ENCODE measurements at regions not wholly inside any gene's neighbourhood (a gene's known extent, or its start where the extent isn't known, plus 50 kb on each side); places are given as distances from the start of the nearest gene placed in this dataset.

DNA sequence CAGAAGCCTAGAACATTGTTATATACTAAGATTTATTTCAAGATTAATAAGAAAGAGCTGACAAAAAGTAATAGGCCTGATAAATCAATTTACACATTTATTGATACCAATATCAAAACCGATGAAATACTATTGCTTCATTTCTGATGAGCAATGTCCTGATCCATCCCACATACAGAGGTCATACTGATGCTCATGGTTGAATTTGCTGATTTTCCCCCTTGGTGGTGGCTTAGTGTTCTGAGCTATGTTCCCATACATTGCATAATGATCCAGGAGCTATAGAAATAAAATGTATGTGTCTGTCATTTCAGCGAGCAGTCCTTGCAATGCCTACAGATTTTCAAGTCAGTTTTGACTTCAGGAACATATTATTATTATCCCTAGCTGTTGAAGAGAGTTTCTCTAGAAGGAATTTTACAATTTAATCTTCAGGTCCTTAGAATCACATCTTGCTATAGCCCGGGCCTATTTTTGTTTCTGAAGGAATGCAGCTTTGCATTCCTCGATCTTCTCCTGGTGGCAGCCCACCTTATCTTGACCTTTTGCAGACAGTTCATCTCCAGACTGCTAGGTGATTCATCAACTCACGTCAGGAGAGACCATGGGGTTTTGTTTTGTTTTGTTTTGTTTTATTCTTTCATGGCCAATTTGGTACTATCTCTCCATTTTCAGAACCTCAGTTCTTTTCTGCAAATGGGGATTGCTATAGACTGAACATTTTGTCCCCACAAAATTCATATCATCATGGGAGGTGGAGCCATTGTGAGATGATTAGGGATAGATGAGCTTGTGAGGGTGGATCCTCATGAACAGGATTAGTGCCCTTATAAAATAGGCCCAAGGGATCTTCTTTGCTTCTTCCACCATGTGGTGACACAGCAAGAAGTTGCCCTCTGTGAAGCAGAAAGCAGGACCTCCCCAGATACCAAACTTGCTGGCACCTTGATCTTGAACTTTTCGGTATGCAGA, 465.6 kb upstream of the IGFBP3 start:
- no peak overlapping the region for H3K4me3 ChIP-seq (ENCODE audit: low read depth, low read length)
- TF ChIP-seq, protein P1, sequence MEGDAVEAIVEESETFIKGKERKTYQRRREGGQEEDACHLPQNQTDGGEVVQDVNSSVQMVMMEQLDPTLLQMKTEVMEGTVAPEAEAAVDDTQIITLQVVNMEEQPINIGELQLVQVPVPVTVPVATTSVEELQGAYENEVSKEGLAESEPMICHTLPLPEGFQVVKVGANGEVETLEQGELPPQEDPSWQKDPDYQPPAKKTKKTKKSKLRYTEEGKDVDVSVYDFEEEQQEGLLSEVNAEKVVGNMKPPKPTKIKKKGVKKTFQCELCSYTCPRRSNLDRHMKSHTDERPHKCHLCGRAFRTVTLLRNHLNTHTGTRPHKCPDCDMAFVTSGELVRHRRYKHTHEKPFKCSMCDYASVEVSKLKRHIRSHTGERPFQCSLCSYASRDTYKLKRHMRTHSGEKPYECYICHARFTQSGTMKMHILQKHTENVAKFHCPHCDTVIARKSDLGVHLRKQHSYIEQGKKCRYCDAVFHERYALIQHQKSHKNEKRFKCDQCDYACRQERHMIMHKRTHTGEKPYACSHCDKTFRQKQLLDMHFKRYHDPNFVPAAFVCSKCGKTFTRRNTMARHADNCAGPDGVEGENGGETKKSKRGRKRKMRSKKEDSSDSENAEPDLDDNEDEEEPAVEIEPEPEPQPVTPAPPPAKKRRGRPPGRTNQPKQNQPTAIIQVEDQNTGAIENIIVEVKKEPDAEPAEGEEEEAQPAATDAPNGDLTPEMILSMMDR (IDR thresholded peaks at IDR 0.05; ENCODE audit: low read depth, low read length), result no peak
- no peaks in the 10 kb centered on the region for H3K4me1 ChIP-seq
- H3K9me3 ChIP-seq, result no peaks in the 10 kb centered on the region
- no peaks in the 10 kb centered on the region for H3K27me3 ChIP-seq
- no peaks in the 10 kb centered on the region for H3K36me3 ChIP-seq
- no peak for DNase-seq

DNA sequence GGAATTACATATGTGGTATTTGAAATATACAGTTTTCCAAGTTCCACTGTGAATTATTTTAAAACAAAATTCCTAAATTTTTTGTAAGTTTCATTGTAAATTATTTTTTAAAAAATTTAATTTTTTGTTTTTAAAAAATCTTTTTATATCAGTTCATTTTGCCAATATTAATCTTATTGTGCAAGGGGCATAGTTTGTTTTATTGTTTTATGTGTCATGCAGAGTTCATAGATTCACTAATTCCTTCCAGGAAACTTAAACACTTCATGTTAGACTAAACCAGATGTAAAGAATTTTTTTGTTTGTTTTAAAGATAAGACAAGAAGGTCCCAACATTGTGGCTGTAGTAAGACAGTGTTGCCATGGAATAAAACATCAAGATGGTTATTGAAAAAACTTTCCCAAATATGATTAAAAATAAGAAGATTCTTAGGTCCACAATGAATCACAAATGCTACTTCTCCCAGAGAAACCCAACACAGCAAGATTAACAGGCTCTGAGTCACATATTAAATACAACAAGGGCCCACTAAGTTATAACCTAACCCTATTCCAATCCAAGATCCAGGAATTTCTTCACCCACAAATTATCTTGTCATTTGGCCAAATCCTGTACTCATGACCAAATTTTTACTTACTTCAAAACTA, 464.7 kb upstream of the IGFBP3 start:
- Histone ChIP-seq H3K9me3 (no peaks in the 10 kb centered on the region), H3K36me3 (no peaks in the 10 kb centered on the region), H3K27me3 (no peaks in the 10 kb centered on the region), H3K4me1 (no peaks in the 10 kb centered on the region), H3K4me3 (ENCODE audit: low read depth, low read length) (no peak overlapping the region)
- TF ChIP-seq, protein P1 (IDR thresholded peaks at IDR 0.05; ENCODE audit: low read depth, low read length), result no peak
- no peak for DNase-seq

DNA sequence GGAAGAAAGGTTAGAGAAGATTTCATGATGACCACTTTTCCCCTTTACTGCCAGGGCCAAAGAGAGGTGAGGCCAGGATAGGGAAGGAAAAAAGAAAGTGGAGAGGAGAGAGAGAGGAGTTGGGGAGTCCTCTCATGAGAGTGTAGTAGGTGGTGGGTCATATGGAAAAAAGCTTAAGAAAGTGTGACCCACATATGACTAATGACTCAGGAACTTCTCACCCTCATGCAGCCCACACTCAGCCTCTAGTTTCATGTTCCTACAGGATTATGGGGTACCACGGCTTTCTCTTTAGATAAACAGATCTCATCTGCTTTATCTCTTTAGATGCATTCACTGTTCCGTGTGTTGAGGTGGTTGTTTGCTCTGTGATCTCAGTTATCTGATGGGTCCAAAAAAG, 462.5 kb upstream of the IGFBP3 start:
- Histone ChIP-seq H3K4me3 (ENCODE audit: low read depth, low read length) (no peak overlapping the region), H3K4me1 (no peaks in the 10 kb centered on the region), H3K27me3 (no peaks in the 10 kb centered on the region), H3K36me3 (no peaks in the 10 kb centered on the region), H3K9me3 (no peaks in the 10 kb centered on the region)
- DNase-seq, result no peak
- TF ChIP-seq, protein P1 (IDR thresholded peaks at IDR 0.05; ENCODE audit: low read depth, low read length), result no peak

DNA sequence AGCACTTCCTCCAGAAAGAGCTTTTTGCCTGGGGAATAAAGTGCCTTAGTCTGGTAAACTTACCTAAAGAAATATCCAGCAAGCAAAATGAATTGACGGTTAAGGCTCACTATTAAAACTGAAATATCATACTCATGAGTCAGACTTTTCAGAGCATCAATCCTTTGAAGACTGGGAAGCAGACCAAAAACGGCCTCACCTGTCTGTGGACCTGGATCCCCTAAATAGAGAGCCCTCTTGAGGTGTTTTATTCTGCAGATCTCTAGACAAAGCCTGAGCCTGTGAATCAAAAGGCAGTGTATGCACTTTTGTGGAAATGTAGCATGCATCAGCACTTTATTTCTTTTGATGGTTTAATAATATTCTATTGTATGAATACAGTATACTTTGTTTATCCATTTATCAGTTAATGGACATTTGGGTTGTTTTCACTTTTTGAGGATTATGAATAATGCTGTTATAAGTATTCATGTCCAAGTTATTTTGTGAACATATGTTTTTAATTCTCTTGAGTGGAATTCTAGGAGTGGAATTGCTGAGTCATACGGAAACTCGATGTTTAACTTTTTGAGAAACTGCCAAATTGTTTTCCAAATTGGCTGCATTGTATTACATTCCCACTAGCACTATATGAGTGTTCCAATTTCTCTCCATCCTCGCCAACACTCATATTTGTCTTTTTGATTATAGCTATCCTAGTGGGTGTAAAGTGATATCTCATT, 449.0 kb upstream of the IGFBP3 start:
- TF ChIP-seq, protein P1 (IDR thresholded peaks at IDR 0.05; ENCODE audit: low read depth, low read length), result no peak
- H3K9me3 ChIP-seq, result no peaks in the 10 kb centered on the region
- H3K36me3 ChIP-seq, result no peaks in the 10 kb centered on the region
- no peak for DNase-seq
- H3K27me3 ChIP-seq, result no peaks in the 10 kb centered on the region
- H3K4me3 ChIP-seq (ENCODE audit: low read depth, low read length), result no peak overlapping the region
- H3K4me1 ChIP-seq, result no peaks in the 10 kb centered on the region

DNA sequence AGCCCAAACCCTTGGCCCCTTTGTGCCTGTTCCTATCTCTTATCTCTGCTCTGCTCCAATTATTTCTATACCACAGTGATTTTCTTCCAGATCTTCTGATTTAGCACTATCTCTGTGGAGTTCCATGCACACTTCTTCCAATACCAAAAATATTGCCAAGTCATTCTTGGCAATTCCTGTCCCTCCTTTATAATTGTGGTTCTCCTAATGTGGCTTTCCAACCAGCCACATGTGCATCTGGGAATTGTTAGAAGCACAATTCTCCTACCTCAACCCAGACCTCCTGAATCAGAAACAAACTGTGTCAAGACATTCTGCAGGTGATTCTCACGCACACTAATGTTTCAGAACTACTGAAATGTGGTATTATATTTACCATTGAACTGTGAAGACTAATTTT, 447.8 kb upstream of the IGFBP3 start:
- DNase-seq, result no peak

More for the DNA sequence above, 447.8 kb upstream of the IGFBP3 start:
- no peaks in the 10 kb centered on the region for H3K9me3 ChIP-seq
- H3K27me3 ChIP-seq, result no peaks in the 10 kb centered on the region
- TF ChIP-seq, protein P1 (IDR thresholded peaks at IDR 0.05; ENCODE audit: low read depth, low read length), result no peak
- H3K4me3 ChIP-seq (ENCODE audit: low read depth, low read length), result no peak overlapping the region
- no peaks in the 10 kb centered on the region for H3K36me3 ChIP-seq
- no peaks in the 10 kb centered on the region for H3K4me1 ChIP-seq

Measured in BE2C (cell line).